Neural cell (in vitro differentiated cells): ENCODE measurements at regions not wholly inside any gene's neighbourhood (a gene's known extent, or its start where the extent isn't known, plus 50 kb on each side); places are given as distances from the start of the nearest gene placed in this dataset.

Experiments
- H2AFZ ChIP-seq: fragments of 200-600, 300-800 bp; sonication (generic), shearing (Covaris generic); 2 replicates; pipeline ENCODE4 v1.6.0; 2014; ENCODE audit warnings: low read depth, mild to moderate bottlenecking, antibody characterized with exemption, low read length, moderate library complexity
- H3F3A ChIP-seq: fragments of 200-600 bp; shearing (Covaris generic); 2 replicates; pipeline ENCODE4 v1.6.1; 2016; ENCODE audit warnings: mild to moderate bottlenecking, moderate library complexity, mixed read lengths, antibody characterized with exemption, low read length; ENCODE audit not compliant: insufficient read depth, poor library complexity, severe bottlenecking
- H3K27ac ChIP-seq: fragments of 200-600, 300-800 bp; sonication (generic), shearing (Covaris generic); 2 replicates; pipeline ENCODE4 v1.5.1; 2014; ENCODE audit warnings: mild to moderate bottlenecking, low read length, moderate library complexity
- H3K27me3 ChIP-seq: fragments of 300-800, 200-600 bp; sonication (generic), shearing (Covaris generic); 2 replicates; pipeline ENCODE4 v1.6.0; 2014; ENCODE audit warnings: mild to moderate bottlenecking, low read depth, low read length, moderate library complexity; ENCODE audit not compliant: insufficient read depth
- H3K36me3 ChIP-seq: fragments of 300-800, 200-600 bp; sonication (generic), shearing (Covaris generic); 2 replicates; pipeline ENCODE4 v1.5.1; 2014; ENCODE audit warnings: mild to moderate bottlenecking, antibody characterized with exemption, low read length, moderate library complexity; ENCODE audit not compliant: insufficient read depth
- H3K4me2 ChIP-seq: fragments of 300-800, 200-600 bp; sonication (generic), shearing (Covaris generic); 2 replicates; pipeline ENCODE4 v1.6.0; 2014; ENCODE audit warnings: mild to moderate bottlenecking, low read length
- H3K4me3 ChIP-seq: fragments of 300-800, 200-600 bp; sonication (generic), shearing (Covaris generic); 2 replicates; pipeline ENCODE4 v1.5.1; 2014; ENCODE audit warnings: mild to moderate bottlenecking, low read length, moderate library complexity
- H3K79me2 ChIP-seq: fragments of 200-600 bp; shearing (Covaris generic); replicated peaks from 2 replicates; pipeline ENCODE4 v1.6.0; 2014; ENCODE audit warnings: mild to moderate bottlenecking, low read length, moderate library complexity; ENCODE audit not compliant: insufficient read depth
- H3K9ac ChIP-seq: fragments of 300-800, 200-600 bp; sonication (generic), shearing (Covaris generic); 2 replicates; pipeline ENCODE4 v1.6.1; 2016; ENCODE audit warnings: mild to moderate bottlenecking, low read length, mixed read lengths
- H3K9me2 ChIP-seq: fragments of 200-600 bp; shearing (Covaris generic); 2 replicates; pipeline ENCODE4 v1.6.1; 2016; ENCODE audit warnings: mild to moderate bottlenecking, low read length, mixed read lengths; ENCODE audit not compliant: insufficient read depth
- H3K9me3 ChIP-seq: fragments of 200-600, 300-800 bp; sonication (generic), shearing (Covaris generic); 2 replicates; pipeline ENCODE4 v1.6.1; 2016; ENCODE audit warnings: mild to moderate bottlenecking, mixed run types, low read length, moderate library complexity, mixed read lengths
- H4K20me1 ChIP-seq: fragments of 200-600 bp; shearing (Covaris generic); 2 replicates; pipeline ENCODE4 v1.6.1; 2016; ENCODE audit warnings: mild to moderate bottlenecking, mixed run types; ENCODE audit not compliant: insufficient read depth
- EP300 ChIP-seq: fragments of 450-650 bp; conservative IDR thresholded peaks from 2 replicates; pipeline ENCODE4 v1.6.1; 2014; ENCODE audit warnings: antibody characterized with exemption, mild to moderate bottlenecking, moderate library complexity; ENCODE audit not compliant: poor library complexity, severe bottlenecking
- EZH2 ChIP-seq: fragments of 200-600, 300-800 bp; shearing (Covaris generic), sonication (generic); IDR thresholded peaks from 2 replicates; pipeline ENCODE4 v1.6.1; 2014; ENCODE audit warnings: antibody characterized with exemption, low read length, borderline replicate concordance, mild to moderate bottlenecking; ENCODE audit not compliant: insufficient read depth, poor library complexity, severe bottlenecking
- MXI1 ChIP-seq: fragments of 450-650 bp; conservative IDR thresholded peaks from 2 replicates; pipeline ENCODE4 v1.6.1; 2014; ENCODE audit warnings: antibody characterized with exemption, mild to moderate bottlenecking; ENCODE audit not compliant: poor library complexity, severe bottlenecking
- POLR2AphosphoS5 ChIP-seq: IDR thresholded peaks from 2 replicates; pipeline ENCODE4 v1.6.1; 2012
- RAD21 ChIP-seq: fragments of 450-650 bp; conservative IDR thresholded peaks from 2 replicates; pipeline ENCODE4 v1.6.1; 2014; ENCODE audit warnings: antibody characterized with exemption, mild to moderate bottlenecking, moderate library complexity
- REST ChIP-seq: IDR thresholded peaks from 2 replicates; pipeline ENCODE4 v1.6.1; 2012; ENCODE audit warnings: borderline replicate concordance
- SMC3 ChIP-seq: fragments of 450-650 bp; conservative IDR thresholded peaks from 2 replicates; pipeline ENCODE4 v1.6.1; 2014; ENCODE audit warnings: antibody characterized with exemption, mild to moderate bottlenecking, moderate library complexity; ENCODE audit not compliant: poor library complexity
- TAF1 ChIP-seq: IDR thresholded peaks from 2 replicates; pipeline ENCODE4 v1.6.1; 2012; ENCODE audit warnings: low read depth
- TF ChIP-seq, protein P1 (sequence below): fragments of 450-650 bp; IDR thresholded peaks from 2 replicates; pipeline ENCODE4 v1.5.1; 2014; ENCODE audit warnings: antibody characterized with exemption, mild to moderate bottlenecking, moderate library complexity; ENCODE audit not compliant: poor library complexity, severe bottlenecking

GRCh38 chr13:44141725-44142539 lies 231.7 kb upstream of the SERP2 start:
- Histone ChIP-seq H3K4me2 (peak overlapping the region; percentile 65), H2AFZ (peak overlapping the region; percentile 89), H3F3A (no peaks in the 10 kb centered on the region), H4K20me1 (no peaks in the 10 kb centered on the region), H3K9ac (peak overlapping the region; percentile 84), H3K9me2 (no peaks in the 10 kb centered on the region), H3K36me3 (no peaks in the 10 kb centered on the region), H3K9me3 (no peaks in the 10 kb centered on the region), H3K27ac (peak overlapping the region; percentile 76), H3K79me2 (no peaks in the 10 kb centered on the region), H3K4me3 (peak overlapping the region; percentile 71), H3K27me3 (no peaks in the 10 kb centered on the region)
- peak; percentile 17 for TF ChIP-seq EP300
- no peak for TF ChIP-seq MXI1
- peak; percentile 55 for TF ChIP-seq TAF1
- TF ChIP-seq POLR2AphosphoS5 = peak; percentile 87
- TF ChIP-seq REST = peak; percentile 41
- peak; percentile 51 for TF ChIP-seq SMC3
- TF ChIP-seq, protein P1, sequence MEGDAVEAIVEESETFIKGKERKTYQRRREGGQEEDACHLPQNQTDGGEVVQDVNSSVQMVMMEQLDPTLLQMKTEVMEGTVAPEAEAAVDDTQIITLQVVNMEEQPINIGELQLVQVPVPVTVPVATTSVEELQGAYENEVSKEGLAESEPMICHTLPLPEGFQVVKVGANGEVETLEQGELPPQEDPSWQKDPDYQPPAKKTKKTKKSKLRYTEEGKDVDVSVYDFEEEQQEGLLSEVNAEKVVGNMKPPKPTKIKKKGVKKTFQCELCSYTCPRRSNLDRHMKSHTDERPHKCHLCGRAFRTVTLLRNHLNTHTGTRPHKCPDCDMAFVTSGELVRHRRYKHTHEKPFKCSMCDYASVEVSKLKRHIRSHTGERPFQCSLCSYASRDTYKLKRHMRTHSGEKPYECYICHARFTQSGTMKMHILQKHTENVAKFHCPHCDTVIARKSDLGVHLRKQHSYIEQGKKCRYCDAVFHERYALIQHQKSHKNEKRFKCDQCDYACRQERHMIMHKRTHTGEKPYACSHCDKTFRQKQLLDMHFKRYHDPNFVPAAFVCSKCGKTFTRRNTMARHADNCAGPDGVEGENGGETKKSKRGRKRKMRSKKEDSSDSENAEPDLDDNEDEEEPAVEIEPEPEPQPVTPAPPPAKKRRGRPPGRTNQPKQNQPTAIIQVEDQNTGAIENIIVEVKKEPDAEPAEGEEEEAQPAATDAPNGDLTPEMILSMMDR = peak; percentile 37
- TF ChIP-seq EZH2 = no peak
- peak; percentile 59 for TF ChIP-seq RAD21

- Histone ChIP-seq H3K79me2 (no peaks in the 10 kb centered on the region), H3F3A (no peaks in the 10 kb centered on the region), H3K4me2 (no peak overlapping the region), H3K27me3 (no peaks in the 10 kb centered on the region), H3K36me3 (no peaks in the 10 kb centered on the region), H3K27ac (no peak overlapping the region), H2AFZ (peak overlapping the region; percentile 65), H3K9me3 (no peaks in the 10 kb centered on the region), H4K20me1 (no peaks in the 10 kb centered on the region), H3K4me3 (peak overlapping the region; percentile 71), H3K9me2 (no peaks in the 10 kb centered on the region), H3K9ac (peak overlapping the region; percentile 56)
- TF ChIP-seq TAF1 = no peak
- no peak for TF ChIP-seq RAD21
- no peak for TF ChIP-seq REST
- no peak for TF ChIP-seq SMC3
- no peak for TF ChIP-seq EZH2
Observed at GRCh38 chr13:44142540-44142867, 231.1 kb upstream of the SERP2 start.
